ENCODE measurements at regions not wholly inside any gene's neighbourhood (a gene's known extent, or its start where the extent isn't known, plus 50 kb on each side); places are given as distances from the start of the nearest gene placed in this dataset.
"Not testable (repeated sequence)": the region's sequence is repeated elsewhere in the genome, so short reads cannot be mapped to it uniquely, and the experiment has no call there.

DNA sequence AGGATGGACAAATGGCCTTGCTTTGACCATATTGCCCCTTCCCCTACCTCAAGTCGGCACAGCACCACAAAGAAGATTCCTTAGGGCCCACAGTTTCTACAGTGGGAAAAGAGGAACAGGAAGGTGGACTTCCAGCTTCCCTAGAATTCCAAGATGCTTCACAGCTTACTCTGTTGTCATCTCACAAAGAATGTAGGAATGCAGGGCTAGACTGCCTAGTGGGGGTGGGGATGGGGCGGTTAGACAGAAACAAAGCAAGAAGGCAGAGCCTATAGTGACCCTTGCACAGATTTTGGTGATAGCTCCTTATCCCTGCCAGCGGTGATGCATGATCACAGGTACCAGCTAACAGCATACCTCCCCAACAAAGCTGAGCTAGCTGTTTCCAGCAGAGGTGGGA is 607.6 kb upstream of the MAN1A1 start:
- no peak for DNase-seq (ENCODE audit: low read depth)

DNA sequence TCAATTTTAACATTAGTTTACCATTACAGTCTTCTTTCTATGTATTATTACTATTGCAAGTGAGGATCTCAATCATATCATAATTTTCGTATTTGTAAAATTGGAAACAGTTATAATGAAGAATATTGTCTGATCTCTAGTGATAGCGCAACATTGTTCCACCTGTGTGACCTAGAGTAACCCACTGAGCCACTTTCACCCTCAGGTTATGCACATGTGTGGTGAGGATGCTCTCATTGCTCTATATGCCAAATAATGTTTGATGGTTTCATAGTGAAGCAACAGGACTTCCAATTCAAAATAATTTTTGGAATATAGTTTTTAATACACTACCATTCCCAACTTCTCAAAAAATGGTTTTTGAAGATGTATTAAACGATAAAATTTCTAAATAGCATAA is 603.1 kb upstream of the MAN1A1 start:
- no peak for DNase-seq (ENCODE audit: low read depth)

DNA sequence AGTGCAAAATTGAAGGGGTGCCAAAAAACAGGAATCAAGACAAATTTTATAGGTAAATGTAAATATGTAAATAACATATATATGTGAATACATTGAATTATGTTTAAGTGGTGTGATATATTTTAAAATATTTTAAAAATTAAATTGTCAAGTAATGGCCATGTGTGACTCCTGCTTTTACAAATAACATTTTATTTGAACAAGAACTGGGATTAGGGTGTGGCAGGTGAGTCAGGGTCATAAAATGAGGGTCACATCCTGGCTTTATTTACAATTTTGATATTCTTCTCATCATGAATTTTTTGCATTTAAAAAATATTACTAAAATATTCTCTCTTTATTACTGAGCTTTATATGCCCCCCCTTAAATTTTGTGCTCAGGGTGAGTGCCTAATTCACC is 601.1 kb upstream of the MAN1A1 start:
- DNase-seq (ENCODE audit: low read depth), result no peak

DNA sequence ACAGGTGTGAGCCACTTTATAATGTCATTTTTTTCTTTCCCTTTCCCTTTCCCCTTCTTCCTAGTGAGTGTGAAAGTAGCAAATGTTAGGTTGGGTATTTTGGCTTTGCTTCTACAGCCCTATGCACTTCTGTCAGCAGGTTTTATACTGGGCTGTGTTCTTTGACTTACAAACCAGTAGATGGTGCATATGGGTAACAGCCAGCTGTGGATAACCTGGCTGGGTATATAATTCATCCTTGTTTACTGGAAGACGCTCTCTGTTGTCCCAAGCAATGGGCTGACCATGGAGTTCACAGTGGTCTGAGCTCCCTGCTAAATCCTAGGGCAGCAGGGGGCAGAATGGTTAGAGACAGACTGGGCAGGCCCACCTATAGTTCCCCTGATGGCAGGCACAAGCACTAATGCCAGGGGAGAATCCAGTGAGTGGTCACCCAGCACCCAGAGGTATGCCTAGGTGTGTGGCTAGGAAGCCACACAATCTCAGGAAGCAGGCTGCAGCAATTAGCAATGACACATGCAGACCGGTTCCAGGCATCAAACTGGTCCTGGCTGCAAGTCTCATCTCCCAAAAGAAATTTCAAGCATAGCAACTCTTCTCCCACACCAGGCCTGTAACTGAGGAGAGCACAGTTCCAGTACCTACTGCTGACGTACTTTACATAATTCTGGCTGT is 592.7 kb upstream of the MAN1A1 start:
- no peak for DNase-seq (ENCODE audit: low read depth)

DNA sequence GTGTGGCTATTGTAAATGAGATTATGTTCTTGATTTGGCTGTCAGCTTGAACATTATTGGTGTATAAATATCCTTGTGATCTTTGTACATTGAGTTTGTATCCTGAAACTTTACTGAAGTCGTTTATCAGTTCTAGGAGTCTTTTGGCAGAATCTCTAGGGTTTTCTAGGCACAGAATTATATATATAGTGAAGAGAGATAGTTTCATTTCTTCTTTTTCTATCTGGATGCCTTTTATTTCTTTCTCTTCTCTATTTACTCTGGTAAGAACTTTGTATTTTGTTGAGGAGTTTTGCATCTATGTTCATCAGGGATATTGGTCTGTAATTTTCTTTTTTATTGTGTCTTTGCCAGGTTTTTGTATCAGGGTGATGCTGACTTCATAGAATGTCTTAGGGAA is 589.2 kb upstream of the MAN1A1 start:
- no peak for DNase-seq (ENCODE audit: low read depth)

DNA sequence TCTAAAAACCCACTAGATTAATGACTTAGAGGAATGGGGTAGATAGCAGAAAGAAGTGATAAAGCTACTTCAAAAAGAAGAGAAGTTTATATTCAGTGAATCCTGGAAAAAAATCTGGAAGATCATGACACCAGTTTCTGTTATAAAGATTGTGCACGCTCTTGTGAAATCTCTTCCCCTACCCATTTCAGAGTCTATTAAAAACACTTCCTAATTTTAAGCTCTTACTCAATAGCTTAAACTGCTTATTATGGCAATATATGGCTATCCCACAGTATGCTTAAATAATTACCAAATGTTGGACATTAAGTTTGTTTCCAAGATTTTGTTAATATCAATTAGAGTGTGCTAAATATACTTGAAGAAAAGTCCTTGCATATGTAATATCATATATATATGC is 585.3 kb upstream of the MAN1A1 start:
- DNase-seq (ENCODE audit: low read depth), result no peak

DNA sequence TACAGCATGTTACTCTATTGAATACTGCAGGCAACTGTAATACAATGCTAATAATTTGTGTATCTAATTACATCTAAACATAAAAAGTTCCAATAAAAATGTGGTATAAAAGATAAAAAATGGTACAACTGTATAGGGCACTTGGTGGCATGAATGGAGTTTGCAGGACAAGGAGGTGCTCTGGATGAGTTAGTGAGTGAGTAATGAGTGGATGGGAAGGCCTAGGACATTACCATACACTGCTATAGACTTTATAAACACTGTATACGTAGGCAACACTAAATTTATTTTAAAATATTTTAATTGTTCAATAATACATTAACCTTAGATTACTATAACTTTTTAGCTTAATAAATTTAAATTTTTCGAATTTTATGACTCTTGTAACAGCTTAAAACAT is 579.6 kb upstream of the MAN1A1 start:
- no peak for DNase-seq (ENCODE audit: low read depth)

DNA sequence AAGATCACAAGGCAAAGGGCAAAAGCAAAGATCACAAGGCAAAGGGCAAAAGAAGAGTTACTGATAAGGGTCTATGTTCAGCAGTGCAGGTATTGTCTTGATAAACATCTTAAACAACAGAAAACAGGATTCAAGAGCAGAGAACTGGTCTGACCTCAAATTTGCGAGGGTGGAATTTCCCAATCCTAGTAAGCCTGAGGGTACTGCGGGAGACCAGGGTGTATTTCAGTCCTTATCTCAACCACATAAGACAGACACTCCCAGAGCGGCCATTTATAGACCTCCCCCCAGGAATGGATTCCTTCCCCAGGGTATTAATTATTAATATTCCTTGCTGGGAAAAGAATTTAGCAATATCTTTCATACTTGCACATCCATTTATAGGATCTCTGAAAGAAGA is 575.3 kb upstream of the MAN1A1 start:
- not testable (repeated sequence) for DNase-seq (ENCODE audit: low read depth)

DNA sequence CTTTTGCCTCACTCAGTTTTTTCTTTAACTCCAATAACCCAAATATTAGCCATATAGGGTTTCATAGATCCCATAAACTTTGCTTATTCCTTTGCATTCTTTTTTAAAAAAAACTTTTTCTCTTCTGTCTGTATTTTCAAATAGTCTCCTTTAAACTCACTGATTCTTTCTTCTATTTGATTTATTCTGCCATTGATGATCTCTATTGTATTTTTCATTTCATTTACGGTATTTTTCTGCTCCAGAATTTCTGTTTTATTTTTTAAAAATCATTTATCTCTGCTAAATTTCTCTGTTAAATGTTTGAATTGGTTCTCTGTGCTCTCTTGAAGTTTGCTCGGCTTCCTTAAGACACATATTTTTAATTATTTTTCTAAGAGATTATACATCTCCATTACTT is 573.3 kb upstream of the MAN1A1 start:
- DNase-seq (ENCODE audit: low read depth), result no peak

DNA sequence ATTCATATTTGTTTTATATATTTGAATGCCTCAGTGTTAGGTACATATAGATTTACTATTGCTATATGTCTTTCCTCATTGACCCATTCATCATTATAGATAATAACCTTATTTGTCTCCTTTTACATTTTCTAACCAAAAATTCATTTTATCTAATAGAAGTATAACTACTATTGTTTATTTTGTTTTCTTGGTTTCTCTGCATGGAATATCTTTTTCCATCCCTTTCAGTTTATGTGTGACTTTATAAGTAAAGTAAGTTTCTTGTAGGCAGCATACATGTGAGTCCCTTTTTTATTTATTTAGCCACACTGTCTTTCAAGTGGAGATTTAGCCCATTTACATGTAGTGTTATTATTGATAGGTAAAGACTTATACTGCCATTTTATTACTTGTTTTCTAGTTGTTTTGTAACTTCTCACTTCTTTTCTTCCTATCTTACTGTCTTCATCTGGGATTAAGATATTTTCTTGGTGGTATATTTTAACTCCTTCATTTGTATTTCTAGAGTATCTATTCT is 572.0 kb upstream of the MAN1A1 start:
- no peak for DNase-seq (ENCODE audit: low read depth)

DNA sequence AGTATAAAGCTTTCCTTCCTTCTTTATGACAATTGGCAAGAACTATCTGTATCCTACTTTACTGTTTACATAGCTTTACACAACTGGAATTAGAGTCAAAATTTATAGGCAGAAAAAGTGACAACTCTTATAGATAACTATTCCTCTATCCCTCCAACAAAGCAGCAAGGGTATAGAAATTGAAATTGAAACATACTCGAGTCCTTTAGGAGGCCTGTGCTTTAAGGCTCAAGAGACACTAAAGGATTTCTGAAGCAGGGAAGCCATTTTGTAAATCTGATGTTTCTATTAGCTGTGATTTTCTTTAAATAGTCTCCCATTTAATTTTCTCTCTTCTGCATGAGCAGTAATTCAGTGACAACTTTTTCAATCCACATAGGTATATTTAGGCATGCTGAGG is 567.6 kb upstream of the MAN1A1 start:
- no peak for DNase-seq (ENCODE audit: low read depth)

DNA sequence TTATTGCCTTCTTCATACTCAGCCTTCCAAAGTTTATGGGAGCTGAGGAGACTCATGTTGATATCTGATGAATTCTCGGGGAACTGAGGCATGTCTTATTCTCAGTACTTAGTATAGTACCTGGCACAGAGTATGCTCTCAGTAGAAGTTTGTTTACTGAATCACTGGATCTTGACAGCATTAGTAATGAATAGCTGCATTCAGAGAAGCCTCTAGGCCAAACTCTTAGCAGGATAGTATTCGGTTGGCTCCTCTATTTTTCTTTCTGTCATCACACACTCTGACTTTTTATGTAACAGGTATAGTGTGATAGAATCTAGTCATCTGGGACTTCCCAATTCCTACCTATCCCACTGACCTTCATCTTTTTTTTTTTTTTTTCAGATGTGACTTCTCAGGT is 566.4 kb upstream of the MAN1A1 start:
- no peak for DNase-seq (ENCODE audit: low read depth)

DNA sequence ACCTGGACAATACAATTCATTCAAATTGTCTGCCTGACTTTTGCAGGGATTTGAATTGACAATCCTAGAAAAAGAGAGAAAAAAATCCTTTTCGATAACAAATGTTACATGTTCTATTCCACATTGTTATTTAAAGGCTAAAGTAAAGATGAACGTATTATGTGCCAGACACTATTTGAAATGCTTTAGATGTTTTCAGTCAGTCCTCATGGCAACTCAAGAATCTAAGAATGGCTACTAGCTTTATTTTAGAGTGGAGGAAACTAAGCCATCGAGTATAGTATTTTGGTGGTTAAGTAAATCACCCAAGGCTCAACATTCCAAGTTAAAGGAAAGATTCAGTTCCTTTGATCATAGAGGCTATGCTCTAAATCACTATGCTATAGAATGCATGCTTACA is 558.6 kb upstream of the MAN1A1 start:
- no peak for DNase-seq (ENCODE audit: low read depth)

DNA sequence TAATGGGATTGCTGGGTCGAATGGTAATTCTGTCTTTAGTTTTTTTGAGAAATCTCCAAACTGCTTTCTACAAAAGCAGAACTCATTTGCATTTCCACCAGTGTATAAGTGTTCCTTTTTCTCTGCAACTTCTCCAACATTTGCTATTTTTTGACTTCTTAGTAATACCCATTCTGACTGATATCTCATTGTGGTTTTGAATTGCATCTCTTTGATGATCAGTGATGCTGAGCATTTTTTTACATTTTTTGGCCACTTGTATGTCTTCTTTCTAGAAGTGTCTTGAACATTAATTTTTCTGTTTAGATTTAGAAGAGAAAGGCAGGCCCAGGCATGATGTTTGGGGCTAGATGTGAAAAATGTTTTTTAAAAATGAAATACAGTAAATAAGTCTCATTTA is 553.1 kb upstream of the MAN1A1 start:
- no peak for DNase-seq (ENCODE audit: low read depth)

DNA sequence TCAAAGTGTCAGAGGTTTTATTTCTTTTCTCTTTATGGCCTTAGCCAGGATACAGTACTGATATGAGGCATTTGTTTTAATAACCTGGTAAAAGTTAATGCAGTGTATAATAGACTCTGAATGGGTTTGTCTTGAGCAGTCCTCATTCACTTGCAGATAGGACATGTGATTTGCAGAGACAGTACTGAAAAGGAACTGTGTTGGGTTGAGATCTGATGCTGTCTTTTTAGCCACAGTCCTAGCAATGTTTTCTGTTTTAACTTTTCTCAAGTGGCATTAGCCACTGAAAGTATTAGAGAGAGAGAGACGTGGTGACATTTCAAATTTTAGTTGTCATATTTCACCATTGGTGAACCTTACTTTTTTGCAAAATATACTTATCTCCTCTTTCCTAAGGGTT is 547.2 kb upstream of the MAN1A1 start:
- no peak for DNase-seq (ENCODE audit: low read depth)

DNA sequence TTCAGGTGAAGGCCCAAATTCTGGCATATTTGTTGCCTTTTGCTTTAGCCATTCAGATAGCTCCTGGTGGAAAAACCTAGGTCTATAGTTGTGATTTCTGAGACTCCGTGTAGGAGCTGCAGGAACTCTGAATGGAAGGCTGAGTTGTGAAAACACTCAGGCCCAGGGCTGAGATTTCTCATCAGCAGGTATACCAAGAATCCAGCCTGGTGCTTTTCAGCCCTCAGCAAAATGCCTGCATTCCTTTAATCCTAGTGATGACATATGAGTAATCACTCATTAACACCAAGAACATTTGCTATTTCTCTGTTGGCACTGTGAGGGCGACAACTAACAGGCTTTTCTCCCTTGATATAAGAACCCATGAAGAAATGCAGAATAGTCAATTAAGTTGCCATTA is 546.1 kb upstream of the MAN1A1 start:
- no peak for DNase-seq (ENCODE audit: low read depth)

DNA sequence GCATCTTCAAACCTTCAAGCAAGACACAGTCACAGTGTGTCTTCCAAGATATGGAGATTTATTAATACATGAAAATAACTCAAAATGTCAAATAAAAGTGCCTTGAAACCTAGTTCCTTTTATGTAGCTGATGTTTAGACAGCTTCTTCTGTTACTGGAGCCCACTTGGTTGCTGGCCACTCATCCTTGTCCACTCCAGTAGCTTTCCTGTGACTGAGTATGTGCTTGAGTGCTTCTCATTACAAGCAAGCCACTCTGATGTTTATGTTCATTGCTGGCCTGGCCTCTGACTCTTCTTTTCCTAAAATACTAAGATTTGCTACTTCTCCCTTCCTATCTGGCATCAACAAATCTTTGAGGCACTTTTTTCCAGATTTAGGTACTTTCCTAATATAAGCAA is 545.2 kb upstream of the MAN1A1 start:
- DNase-seq (ENCODE audit: low read depth), result no peak

DNA sequence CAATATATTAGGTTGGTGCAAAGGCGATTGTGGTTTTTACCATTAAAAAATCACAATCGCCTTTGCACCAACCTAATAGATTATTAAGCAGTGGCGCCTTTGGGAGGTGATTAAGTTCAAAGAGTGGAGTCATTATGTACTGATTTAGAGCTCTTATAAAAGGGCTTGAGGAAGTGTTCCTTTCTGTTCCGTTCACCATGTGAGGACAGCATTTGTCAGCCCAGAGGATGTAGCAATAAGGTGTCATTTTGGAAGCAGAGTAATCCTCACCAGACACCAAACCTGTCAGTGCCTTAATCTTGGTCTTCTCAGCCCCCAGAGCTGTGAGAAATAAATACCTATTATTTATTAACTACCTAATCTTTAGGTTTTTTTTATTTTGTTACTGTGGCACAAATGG is 542.1 kb upstream of the MAN1A1 start:
- no peak for DNase-seq (ENCODE audit: low read depth)

DNA sequence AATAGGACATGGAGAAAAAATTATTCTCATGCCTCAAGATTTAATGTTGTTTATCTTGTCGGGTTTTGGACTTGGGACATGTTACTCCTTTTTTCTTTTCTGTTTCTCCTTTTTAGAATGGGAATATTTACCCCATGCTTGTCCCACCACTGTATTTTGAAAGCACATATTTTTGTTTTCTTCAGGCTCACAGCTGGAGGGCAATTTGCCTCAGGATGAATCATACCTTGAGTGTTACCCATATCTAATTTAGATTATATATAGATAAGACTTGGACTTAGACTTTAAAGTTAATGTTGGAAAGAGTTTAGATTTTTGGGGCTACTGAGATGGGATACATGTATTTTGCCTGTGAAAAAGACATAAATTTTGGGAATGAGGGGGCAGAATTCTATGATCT is 541.6 kb upstream of the MAN1A1 start:
- DNase-seq (ENCODE audit: low read depth), result no peak

DNA sequence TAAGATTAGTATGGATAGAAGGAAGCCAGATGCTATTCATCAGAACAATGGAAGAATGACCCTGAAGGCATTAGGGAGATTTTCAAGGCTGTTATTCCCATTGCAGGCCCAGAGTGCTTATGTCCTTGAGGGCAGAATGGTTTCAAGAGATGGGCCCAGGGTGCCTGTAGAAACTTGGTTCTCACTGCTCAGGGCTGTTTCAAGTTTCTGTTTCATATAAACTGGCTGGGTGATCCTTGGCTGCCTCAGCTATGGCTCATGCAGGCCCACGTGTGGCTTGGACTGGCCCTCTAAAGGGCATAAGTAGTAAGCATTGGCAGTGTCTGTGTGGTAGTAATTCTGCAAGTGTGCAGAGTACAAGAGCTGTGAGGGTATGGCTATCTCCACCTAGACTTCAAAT is 540.9 kb upstream of the MAN1A1 start:
- DNase-seq (ENCODE audit: low read depth), result no peak

DNA sequence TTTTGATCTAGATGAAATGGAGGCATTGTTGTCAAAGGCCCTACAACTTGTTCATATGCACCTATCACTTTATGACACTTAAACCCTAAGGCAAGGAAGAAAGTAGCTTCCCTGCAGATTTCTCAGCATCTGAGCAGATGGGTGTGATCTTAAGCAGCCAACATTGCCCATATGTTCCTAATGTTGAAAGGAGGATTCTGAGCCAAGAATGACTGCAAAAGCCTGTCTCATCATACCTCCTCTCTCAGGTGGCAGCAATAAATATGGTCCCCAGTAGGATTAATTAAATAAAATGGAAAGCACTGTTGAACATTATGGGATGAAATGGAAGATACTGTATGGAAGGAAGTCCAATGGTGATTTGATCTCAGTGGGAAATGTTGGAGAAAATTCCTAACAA is 538.1 kb upstream of the MAN1A1 start:
- DNase-seq (ENCODE audit: low read depth), result no peak

DNA sequence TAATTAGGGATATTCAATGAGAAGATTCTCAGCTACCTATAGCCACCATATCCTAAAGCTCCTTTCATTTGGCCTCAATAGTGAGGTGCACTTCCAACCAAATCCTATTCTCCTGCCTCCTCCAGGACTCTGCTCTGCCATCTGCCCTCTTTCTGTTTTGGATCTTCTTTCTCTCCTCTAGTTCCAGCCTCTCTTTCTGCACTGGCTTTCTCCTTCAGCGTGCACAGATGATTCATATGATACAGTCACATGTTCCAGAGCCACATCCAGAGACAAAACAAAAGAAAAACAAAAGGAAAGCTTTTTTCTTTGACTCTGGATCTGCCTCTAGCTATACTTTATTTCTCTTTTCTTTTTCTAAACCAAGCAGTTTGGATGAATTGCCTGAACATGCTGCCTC is 531.9 kb upstream of the MAN1A1 start:
- DNase-seq (ENCODE audit: low read depth), result no peak

DNA sequence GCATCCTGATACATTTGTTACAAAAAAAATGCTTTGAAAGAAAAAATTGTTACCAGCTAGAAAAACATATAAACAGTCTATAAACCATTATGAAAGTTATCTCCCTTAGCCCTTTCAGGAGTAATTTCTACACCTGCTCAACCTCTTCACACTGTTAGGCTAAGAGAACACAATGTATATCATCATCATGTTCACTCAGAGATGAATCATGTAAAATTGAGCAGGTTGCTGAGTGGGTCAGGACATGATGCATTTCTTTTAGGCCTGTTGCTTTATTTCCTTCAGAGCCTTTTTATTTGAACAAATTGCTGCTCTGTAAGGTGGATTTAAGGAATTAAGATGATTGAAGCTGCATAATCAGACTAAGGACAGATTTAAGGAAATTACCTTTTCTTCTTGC is 531.3 kb upstream of the MAN1A1 start:
- DNase-seq (ENCODE audit: low read depth), result no peak

DNA sequence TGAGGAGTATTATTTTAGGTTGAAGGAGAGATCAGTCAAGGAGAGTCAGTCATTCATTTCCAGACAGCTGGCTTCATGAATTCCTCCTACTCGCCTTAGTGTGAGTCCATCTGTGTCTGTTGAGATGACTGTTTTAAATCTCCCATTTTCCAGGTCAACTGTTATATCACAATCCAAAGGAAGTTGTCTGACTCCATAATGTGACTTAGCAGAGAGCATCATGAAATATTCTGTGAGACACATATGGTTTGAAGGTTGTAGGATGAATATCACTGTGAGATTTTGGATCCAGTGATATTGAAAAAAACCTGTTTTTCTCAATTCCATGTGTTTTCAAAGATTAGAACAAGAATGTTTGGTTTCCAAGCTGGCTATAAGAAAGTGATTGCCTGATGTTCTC is 530.2 kb upstream of the MAN1A1 start:
- DNase-seq (ENCODE audit: low read depth), result no peak

DNA sequence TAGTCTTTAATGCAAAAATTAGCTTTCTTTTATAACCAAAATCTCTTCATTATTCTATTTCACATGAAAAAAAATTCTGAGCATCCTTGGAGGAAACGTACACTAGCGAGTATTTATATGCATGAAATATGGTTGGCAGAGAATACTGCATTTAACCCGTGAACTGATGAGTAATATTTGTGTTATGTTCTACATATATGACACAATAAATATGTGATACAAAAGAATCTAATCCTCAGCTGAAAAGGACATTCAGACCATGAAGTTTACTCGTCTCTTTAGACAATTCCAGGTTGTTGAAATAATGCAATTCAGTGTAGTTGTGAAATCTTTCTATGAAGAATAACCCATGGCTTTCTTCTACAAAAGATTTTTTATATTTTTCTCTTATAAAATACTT is 524.8 kb upstream of the MAN1A1 start:
- DNase-seq (ENCODE audit: low read depth), result no peak

All from activated gamma-delta T cell treated with anti-CD3 and anti-CD28 coated beads, Interleukin-2, amount 50 U/mL, for 16 hours (primary cell).